Limb (tissue), 2 donors: ENCODE measurements at regions not wholly inside any gene's neighbourhood (a gene's known extent, or its start where the extent isn't known, plus 50 kb on each side); places are given as distances from the start of the nearest gene placed in this dataset.
"Not testable (repeated sequence)": the region's sequence is repeated elsewhere in the genome, so short reads cannot be mapped to it uniquely, and the experiment has no call there.

Experiments
- DNase-seq, 2 donors: peaks; one replicate each; pipeline ENCODE4 v3.0.0-alpha.2; 2016; ENCODE audit errors: extremely low spot score in 2 of 2

GRCh38 chr2:138948070-138948539, 167.9 kb upstream of the NXPH2 start:
- no peak for DNase-seq

- no peak for DNase-seq
Measured at GRCh38 chr2:138943470-138943869, 163.3 kb upstream of the NXPH2 start.

GRCh38 chr2:138942466-138942865, 162.3 kb upstream of the NXPH2 start:
- DNase-seq: no peak

- no peak for DNase-seq
Measured at GRCh38 chr2:138931284-138932256, 151.4 kb upstream of the NXPH2 start.

- DNase-seq: no peak
Measured at GRCh38 chr2:138930571-138930970, 150.4 kb upstream of the NXPH2 start.

GRCh38 chr2:138928374-138929021, 148.3 kb upstream of the NXPH2 start:
- no peak for DNase-seq

GRCh38 chr2:138922973-138923563, 142.9 kb upstream of the NXPH2 start:
- DNase-seq: peak in 1 of 2 donors; percentile 56

GRCh38 chr2:138919120-138919747, 139.0 kb upstream of the NXPH2 start:
- peak in 1 of 2 donors; percentile 4 for DNase-seq

- no peak for DNase-seq
Measured at GRCh38 chr2:138910427-138910826, 130.2 kb upstream of the NXPH2 start.

- no peak for DNase-seq
Measured at GRCh38 chr2:138906549-138906948, 126.4 kb upstream of the NXPH2 start.

- DNase-seq: no peak
Measured at GRCh38 chr2:138902239-138902871, 122.2 kb upstream of the NXPH2 start.

GRCh38 chr2:138901530-138901929, 121.3 kb upstream of the NXPH2 start:
- no peak for DNase-seq

GRCh38 chr2:138898855-138899254, 118.7 kb upstream of the NXPH2 start:
- no peak for DNase-seq

- DNase-seq: no peak
Measured at GRCh38 chr2:138897274-138897673, 117.1 kb upstream of the NXPH2 start.

- no peak for DNase-seq
Measured at GRCh38 chr2:138893746-138894145, 113.6 kb upstream of the NXPH2 start.

GRCh38 chr2:138881126-138881525, 100.9 kb upstream of the NXPH2 start:
- no peak for DNase-seq

GRCh38 chr2:138879931-138880330, 99.7 kb upstream of the NXPH2 start:
- no peak for DNase-seq

- DNase-seq: no peak
Measured at GRCh38 chr2:138877421-138877820, 97.2 kb upstream of the NXPH2 start.

- DNase-seq: no peak
Measured at GRCh38 chr2:138874251-138874650, 94.1 kb upstream of the NXPH2 start.

- DNase-seq: not testable (repeated sequence)
Measured at GRCh38 chr2:138872116-138872515, 91.9 kb upstream of the NXPH2 start.

GRCh38 chr2:138871312-138871711, 91.1 kb upstream of the NXPH2 start:
- no peak for DNase-seq
